Posterior cingulate gyrus (tissue), 11 donors: ENCODE measurements at regions not wholly inside any gene's neighbourhood (a gene's known extent, or its start where the extent isn't known, plus 50 kb on each side); places are given as distances from the start of the nearest gene placed in this dataset.
"Not testable (repeated sequence)": the region's sequence is repeated elsewhere in the genome, so short reads cannot be mapped to it uniquely, and the experiment has no call there.

Source experiments
- DNase-seq, 10 donors: peaks; one replicate each; pipeline versions ENCODE4 v3.0.0 to v3.0.0-alpha.2; 2020 to 2021; ENCODE audit warnings: mixed read lengths in 3 of 10
- intact Hi-C: fragments of 100-400 bp; cut with DNase I; formaldehyde crosslinking; loops from one replicate; pipeline ENCODE4 v1.15.1; 2023

DNA sequence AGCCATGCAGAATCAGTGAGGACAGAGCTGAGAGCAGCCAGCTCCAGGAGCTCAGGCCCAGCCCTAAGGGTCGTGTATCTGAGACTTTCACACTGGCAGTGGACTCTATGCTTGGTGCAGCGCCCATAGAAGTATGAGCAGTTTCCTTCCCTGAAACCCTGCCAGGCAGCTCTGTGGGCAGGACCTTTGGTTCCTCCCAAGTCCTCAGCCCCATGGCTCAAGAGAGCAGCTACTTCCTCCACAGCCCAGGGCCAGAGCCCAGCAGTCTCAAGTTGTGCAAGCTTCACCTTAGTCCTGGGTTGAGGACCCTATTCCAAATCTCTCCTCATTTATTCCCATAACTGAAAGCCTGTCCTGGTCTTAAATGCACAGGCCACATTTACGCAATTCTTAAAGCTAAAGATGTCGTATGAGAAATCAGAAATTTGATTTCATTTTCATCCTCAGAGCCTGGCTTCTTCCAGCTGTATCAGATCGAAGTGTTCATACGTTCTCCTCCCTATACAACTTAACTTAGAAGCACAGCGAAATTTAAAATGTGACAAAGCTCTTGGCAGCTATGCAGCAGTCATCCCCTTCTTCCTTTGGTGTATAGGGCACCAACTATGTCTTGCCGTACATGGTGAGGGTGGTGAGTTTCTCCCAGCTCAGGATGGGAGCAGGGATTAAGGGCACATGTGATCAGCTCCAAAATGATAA is 1337.1 kb downstream of the RPIA start:
- intact Hi-C loops: not testable (repeated sequence)
- DNase-seq: peak in 5 of 10 donors; percentile 7 to 82 (median 10)

DNA sequence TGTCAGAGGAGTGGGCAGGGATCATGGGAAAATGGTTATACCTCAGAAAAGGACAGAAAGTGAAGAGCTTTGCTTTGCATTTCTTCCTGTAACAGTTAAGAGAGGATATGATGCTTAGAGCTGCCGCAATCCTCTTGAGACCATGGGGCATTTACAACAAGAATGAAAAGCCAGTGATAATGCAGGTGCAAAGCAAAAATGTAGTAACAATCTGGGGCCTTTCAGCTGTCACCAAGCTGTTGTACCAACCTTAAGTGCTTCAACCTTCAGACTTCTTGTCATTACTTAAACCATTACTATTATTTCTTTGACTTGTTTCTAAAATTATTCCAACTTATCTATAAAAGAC is 1337.6 kb downstream of the RPIA start:
- intact Hi-C loops, DNase-seq: not testable (repeated sequence)

DNA sequence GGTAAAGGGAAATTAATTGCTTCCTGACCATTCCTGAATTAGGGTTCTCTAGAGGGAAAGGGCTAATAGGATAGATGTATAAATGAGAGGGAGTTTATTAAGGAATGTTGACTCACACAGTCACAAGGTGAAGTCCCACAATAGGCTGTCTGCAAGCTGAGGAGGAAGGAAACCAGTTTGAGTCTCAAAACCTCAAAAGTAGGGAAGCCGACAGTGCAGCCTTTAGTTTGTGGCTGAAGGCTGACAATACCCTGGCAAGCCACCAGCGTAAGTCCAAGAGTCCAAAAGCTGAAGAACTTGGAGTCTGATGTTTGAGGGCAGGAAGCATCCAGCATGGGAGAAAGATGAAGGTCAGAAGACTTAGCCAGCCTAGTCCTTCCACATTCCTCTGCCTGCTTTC is 1340.8 kb downstream of the RPIA start:
- peak in 1 of 10 donors; percentile 42 for DNase-seq
- intact Hi-C loops: not testable (repeated sequence)

DNA sequence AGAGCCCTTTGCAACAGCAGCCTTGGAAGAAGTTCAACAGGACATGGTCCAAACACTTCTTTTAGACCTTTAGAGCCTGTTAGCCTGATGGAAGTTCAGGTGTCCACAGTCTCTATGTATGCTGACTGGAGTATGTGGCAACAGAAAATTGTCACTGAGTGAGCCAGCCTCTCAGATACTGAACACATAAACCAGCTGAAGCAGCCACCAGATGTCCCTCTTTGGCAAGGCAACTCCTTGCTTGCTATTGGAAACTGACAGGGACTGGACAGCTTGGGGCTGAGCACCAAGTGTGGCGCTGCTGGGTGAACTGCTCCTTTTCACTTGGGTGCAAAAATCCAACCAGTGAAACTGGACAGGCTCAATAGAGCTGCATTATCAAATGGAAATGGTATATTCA is 1344.9 kb downstream of the RPIA start:
- intact Hi-C loops: not testable (repeated sequence)
- DNase-seq: peak in 2 of 10 donors; percentile 12 to 63

DNA sequence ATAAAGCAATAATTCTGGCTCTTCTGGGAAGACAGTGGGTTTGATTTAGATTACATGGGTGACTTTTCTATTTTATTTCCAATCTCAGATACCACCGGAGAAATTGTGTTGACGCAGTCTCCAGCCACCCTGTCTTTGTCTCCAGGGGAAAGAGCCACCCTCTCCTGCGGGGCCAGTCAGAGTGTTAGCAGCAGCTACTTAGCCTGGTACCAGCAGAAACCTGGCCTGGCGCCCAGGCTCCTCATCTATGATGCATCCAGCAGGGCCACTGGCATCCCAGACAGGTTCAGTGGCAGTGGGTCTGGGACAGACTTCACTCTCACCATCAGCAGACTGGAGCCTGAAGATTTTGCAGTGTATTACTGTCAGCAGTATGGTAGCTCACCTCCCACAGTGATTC is 1347.6 kb downstream of the RPIA start:
- intact Hi-C loops: not testable (repeated sequence)
- peak in 1 of 10 donors; percentile 73 for DNase-seq

DNA sequence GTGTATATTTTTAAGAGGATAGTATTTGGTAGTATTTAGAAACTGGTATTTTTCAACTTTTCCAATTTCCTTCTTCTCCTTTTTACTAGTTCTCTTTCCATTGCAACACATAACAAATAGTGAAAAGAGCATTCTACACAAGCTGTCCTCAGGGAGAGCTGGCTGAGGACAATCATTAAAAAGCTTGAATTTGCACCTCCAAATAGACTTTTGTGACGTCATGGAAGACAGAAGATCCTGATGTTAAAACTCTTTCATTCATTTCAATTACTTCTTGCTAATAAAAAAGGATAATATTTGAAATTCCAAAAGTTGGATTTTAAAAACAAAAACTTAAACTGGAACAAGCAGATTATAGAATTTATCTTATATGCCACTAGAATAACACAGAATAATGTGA is 1356.3 kb downstream of the RPIA start:
- intact Hi-C loops, DNase-seq: not testable (repeated sequence)

DNA sequence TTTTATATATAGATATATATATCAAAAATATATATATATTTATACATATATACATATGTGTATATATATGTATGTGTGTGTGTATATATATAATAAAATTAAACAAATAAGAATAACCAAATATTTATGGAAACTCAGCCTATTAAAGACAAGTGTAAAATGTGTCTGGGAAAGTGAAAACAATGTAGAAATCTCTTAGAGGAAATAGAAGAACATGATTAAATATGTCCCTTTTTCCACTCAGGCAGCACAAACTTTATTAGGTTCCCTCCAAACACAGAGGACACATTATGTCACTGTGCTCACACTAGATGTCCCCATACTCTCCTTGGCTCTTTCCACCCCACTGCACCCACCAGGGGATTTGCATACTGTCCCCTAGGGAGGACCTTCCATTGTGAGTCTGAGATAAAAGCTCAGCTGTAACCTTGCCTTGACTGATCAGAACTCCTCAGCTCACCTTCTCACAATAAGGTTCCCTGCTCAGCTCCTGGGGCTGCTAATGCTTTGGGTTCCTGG is 1360.7 kb downstream of the RPIA start:
- DNase-seq, intact Hi-C loops: not testable (repeated sequence)

DNA sequence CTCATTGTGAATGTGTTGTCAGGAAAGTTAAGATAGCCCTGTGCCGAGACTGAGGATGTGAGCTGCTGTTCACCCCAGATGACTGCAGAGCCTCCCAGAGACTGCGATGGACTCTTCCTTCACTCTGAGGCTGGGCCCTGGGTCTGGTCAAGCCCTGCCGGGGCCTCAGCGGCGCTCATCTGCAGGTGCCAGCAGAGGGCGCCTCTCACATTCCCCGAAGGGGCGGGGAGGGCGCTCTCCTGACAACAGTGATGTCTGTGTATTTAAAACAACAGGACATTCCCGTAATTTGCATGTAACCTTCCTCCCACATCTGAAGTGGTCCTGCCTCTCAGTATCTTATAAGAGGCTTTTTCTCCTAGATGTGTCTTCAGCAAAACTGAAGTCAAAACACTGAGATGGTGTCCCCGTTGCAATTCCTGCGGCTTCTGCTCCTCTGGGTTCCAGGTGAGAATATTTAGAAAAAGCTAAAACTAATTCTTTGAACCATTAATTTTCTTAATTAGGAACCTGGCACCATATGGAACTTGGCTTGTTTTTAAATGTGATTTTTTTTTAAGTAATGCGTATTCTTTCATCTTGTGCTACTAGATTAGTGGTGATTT is 1377.9 kb downstream of the RPIA start:
- peak in 6 of 10 donors; percentile 7 to 81 (median 54) for DNase-seq
- intact Hi-C loops: no loop called here

DNA sequence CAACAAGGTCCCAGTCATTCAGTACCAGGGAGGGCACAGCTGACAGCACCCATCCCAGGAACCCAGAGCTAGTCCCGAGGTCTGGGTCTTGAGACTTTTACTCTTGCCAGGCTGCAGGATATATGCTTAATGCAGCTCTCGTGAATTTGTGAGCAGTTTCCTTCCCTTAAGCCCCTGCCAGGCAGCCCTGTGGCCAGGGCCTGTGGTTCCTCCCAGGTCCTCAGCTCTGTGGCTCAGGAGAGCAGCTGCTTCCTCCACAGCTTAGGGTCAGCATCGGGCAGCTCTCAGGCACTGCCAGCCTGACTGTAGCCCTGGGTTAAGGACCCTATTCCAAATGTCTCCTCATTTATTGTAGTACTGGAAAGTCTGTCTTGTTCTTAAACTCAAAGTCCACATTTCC is 1384.8 kb downstream of the RPIA start:
- DNase-seq: no peak
- intact Hi-C loops: no loop called here

DNA sequence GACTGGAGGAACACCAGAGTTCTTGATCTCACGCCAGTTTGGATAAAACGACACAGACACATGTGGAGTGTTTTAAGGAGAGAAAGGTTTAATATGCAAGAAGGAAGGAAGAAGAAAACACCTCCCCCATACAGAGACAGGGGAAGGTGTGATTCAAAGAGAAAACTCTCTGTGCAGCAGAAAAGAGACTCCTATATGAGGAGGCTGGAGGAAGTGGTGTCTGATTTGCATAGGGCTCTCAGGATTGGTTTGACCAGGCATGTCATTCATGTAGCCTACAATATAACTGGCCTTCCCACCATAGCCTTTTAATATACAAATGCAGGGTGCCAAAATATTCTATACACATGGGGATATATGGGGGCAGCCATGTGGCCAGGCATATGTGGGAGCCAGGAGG is 1386.5 kb downstream of the RPIA start:
- DNase-seq: no peak
- intact Hi-C loops: no loop called here

DNA sequence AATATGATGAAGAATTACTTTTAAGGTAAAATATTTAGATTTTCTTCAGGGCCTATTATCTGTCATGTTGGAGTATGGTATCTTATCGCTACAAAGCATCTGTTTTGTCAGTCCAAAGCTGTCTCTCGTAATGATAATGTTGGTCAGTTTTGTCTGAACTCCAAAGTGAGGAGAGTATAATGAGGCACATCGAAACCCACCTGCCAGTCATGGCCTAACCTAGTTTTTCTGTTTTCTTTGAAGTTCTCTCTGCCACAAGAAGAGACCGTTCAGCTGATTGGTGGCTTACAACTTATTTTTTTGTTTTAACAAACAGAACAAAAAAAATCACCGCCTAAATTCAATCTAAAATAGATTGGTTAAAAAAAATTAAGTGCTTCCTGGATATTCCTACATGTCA is 1387.9 kb downstream of the RPIA start:
- DNase-seq: no peak
- intact Hi-C loops: no loop called here

DNA sequence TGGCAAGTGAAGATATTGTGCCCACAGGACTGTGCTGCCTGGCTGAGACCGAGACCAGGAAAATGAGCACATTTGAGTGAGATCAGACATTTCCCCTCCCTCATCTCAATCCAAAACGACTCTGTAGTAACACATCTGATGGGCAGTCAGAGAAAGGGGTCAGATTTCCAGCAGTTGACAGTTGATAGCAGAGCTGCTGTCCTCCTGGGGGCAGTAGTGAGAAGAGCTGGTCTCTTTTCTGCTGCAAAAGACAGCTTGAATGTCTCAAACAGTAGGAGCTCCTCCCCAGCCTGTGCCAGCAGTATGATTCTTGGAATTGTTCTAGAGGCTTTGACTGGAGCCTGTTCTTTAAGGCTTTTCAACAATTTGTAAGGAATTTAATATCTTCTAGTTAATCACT is 1396.3 kb downstream of the RPIA start:
- DNase-seq: not testable (repeated sequence)

DNA sequence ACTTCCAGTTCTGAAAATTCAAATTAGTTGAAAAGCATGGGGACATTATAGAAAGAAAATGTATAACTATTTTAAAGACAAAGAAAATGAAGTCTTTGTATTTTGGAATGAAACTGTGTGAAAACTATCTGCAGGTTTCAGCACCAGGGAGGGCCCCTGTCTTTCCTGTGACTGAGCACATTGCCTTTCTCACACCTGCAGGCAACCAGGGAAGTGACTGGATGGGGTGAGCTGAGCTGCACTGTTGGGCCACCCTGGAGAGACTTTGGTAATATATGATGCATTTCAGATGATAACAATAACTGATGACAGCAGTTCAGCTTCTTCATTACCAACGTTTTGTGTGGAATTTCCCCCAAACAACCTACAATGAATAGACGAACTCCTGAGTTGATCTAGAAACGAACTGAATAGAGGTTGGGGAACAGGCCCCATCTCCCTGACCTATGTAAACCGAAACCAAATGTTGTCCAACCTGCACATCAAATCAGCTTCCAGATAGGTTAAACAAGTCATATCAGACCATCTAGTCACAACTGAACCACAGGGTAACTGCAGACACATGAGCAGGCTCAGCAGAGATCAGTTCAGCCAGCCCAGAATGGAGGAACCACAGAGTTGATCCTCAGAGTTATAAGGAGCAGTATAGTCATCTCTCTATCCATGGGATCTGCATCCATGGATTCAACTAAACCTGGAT is 1402.2 kb downstream of the RPIA start:
- peak in 1 of 10 donors; percentile 16 for DNase-seq
- intact Hi-C loops: not testable (repeated sequence)

More for the DNA sequence above, 1396.3 kb downstream of the RPIA start:
- intact Hi-C loops: not testable (repeated sequence)

DNA sequence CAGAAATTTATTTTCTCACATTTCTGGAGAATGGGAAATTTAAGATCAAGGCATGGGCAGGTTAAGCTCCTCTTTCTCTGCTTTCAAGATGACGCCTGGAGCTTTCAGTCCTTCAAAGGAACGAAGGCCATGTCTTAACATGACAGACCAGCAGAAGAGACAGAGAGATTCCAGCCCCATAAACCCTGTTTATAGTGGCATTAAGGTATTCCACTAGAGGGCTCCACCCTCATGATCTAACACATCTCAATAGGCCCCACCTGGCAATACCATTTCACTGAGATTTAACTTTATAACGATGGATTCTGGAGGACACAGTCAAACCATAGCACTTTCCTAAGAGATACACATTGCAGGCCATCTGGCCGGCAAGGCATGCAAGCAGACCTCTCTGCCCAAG is 1406.1 kb downstream of the RPIA start:
- DNase-seq, intact Hi-C loops: not testable (repeated sequence)

DNA sequence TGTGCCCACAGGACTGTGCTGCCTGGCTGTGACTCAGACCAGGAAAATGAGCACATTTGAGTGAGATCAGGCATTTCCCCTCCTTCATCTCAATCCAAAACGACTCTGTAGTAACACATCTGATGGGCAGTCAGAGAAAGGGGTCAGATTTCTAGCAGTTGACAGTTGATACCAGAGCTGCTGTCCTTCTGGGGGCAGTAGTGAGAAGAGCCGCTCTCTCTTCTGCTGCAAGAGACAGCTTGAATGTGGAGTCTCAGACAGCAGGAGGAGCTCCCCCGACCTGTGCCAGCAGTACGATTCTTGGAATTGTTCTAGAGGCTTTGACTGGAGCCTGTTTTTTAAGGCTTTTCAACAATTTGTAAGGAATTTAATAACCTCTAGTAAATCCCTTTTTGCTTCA is 1413.7 kb downstream of the RPIA start:
- intact Hi-C loops: not testable (repeated sequence)
- DNase-seq: peak in 1 of 10 donors; percentile 12

DNA sequence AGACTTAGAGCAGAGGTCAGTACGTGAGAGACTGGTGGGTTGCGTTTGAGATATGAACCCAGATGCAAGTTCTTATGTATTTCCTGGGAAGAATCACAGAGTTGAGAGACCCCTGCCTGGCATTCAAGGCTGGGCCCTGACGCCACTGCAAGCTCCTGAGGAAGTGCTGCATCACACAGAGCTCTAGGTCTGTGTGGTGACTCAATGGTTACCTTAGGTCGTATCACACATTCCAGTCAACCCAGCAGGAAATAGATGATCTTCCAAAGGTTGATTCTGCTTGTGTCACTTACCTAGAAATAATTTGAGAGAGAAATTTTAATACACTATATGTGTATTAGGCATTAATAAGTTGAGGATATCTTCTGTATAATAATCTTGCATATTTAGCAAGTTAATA is 1431.9 kb downstream of the RPIA start:
- DNase-seq, intact Hi-C loops: not testable (repeated sequence)

DNA sequence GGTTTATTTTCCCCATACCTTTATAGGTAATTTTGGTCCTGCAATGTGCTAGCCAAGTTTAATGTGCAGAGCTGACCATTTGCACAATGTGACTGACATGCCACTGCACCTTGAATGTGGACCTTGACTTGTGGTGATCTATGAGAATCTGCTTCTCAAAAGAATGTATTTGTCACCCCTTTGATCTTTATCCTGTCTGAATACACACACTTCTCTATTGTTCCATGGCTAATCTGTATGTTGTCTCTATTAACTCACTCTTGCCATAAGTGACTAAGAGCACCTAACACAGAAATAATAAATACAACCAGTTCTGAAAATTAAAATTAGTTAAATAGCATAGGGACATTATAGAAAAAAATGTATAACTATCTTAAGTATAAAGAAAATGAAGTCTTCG is 1447.6 kb downstream of the RPIA start:
- DNase-seq, intact Hi-C loops: not testable (repeated sequence)

DNA sequence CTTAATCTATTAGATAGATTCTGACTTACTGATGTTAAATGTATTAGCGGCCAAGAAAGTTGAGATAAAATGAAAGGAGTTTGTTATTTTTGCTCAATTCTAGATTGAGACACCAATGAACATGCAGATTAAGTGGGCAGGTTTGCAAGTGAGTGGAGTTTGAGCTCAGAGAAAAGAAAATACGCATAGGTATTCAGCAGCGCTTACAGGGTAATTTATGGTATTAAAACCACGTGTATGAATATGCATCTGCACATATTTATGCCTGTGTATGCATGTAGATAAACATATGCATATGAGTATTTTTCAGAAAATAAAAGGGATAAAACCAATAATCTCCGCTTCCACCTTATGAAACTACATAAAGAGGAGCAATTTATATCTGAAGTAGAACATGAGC is 1450.1 kb downstream of the RPIA start:
- intact Hi-C loops, DNase-seq: not testable (repeated sequence)

DNA sequence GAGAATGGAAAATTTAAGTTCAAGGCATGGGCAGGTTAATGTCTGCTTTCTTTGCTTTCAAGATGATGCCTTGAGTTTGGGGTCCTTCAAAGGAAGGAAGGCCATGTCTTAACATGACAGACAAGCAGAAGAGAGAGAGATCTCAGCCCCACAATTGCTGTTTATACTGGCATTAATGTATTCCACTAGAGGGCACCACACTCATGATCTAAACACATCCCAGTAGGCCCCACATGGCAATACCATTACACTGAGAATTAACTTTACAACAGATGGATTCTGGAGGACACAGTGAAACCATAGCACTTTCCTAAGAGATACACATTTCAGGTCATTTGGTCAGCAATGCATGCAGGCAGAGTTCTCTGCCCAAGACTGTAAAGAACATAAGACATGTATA is 1460.3 kb downstream of the RPIA start:
- DNase-seq, intact Hi-C loops: not testable (repeated sequence)

DNA sequence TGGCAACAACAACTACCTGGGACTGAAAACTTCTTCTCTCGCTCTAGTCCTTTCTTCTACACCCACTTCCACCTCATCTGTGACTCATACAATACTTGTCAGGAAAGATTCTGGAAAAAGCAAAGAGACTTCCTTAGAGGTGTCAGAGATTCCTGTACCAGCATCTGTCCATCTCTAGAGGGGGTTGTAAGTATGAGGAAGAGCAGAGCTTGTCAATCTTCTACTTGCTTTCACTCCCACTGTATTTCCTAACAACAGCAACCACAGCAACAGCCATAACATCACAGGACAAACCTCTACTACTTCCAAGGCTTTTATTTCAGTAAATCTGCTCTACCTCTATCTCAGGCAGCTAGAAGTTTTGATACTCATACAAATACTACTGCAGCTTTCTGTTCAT is 1479.5 kb downstream of the RPIA start:
- DNase-seq, intact Hi-C loops: not testable (repeated sequence)

DNA sequence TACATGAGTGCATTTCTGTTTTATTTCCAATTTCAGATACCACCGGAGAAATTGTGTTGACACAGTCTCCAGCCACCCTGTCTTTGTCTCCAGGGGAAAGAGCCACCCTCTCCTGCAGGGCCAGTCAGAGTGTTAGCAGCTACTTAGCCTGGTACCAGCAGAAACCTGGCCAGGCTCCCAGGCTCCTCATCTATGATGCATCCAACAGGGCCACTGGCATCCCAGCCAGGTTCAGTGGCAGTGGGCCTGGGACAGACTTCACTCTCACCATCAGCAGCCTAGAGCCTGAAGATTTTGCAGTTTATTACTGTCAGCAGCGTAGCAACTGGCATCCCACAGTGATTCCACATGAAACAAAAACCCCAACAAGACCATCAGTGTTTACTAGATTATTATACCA is 1481.6 kb downstream of the RPIA start:
- DNase-seq: peak in 1 of 10 donors; percentile 62
- intact Hi-C loops: not testable (repeated sequence)
